Heart left ventricle (tissue), 13 donors: ENCODE measurements at regions not wholly inside any gene's neighbourhood (a gene's known extent, or its start where the extent isn't known, plus 50 kb on each side); places are given as distances from the start of the nearest gene placed in this dataset.

Experiments
- POLR2A ChIP-seq, 2 donors: fragments of 450-650 bp; IDR thresholded peaks; one replicate each; pipeline ENCODE4 v1.6.1; 2017; ENCODE audit warnings: antibody characterized with exemption in 2 of 2, mild to moderate bottlenecking in 2 of 2, moderate library complexity in 2 of 2
- TF ChIP-seq, protein P1 (sequence below), 12 donors: fragments of 200-600 bp; sonication (generic) in 4 of 12; IDR thresholded peaks; one replicate each; pipeline versions ENCODE4 v1.5.0 to v1.8.0; 2018 to 2022; ENCODE audit warnings: antibody characterized with exemption in 12 of 12, mild to moderate bottlenecking in 5 of 12
- donor health status: ischemic (EF 13 %, LVEDD 7.1; RV severe dilation, severe dysfunction).
- donor health status: DM: no; HTN: yes; CAD: no.
- donor health status: DM: no; HTN: no; CAD: no.
- donor health status: ischemic (EF 25% LVEDD 6.9; RV normal size, moderate dysfunction).
- donor health status: ischemic (EF 25% LVEDD 5.7; RV mildly dilated, moderate dysfunction).
- donor health status: ischemic (EF 35%, LVEDD 5.7; RV mildly dilated, moderate dysfunction).
- donor health status: nonischemic (EF 11% LVEDD 7.7; RV severe dilation, severe dysfunction).
- donor health status: DM: yes; HTN: yes; CAD: no.
- donor health status: PGD.
- donor health status: ischemic (EF 29% LVEDD 5.4; RV normal size, mild dysfunction).
- donor health status: nonischemic (EF 23%, LVEDD 6.1; RV moderate dilation, normal function).

- TF ChIP-seq, protein P1, sequence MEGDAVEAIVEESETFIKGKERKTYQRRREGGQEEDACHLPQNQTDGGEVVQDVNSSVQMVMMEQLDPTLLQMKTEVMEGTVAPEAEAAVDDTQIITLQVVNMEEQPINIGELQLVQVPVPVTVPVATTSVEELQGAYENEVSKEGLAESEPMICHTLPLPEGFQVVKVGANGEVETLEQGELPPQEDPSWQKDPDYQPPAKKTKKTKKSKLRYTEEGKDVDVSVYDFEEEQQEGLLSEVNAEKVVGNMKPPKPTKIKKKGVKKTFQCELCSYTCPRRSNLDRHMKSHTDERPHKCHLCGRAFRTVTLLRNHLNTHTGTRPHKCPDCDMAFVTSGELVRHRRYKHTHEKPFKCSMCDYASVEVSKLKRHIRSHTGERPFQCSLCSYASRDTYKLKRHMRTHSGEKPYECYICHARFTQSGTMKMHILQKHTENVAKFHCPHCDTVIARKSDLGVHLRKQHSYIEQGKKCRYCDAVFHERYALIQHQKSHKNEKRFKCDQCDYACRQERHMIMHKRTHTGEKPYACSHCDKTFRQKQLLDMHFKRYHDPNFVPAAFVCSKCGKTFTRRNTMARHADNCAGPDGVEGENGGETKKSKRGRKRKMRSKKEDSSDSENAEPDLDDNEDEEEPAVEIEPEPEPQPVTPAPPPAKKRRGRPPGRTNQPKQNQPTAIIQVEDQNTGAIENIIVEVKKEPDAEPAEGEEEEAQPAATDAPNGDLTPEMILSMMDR (IDR thresholded peaks at IDR 0.05): no peak
- no peak for TF ChIP-seq POLR2A (IDR thresholded peaks at IDR 0.05)
Measured at GRCh38 chr9:107614765-107615164, 125.2 kb upstream of the KLF4 start.
